ENCODE measurements at regions not wholly inside any gene's neighbourhood (a gene's known extent, or its start where the extent isn't known, plus 50 kb on each side); places are given as distances from the start of the nearest gene placed in this dataset.

DNA sequence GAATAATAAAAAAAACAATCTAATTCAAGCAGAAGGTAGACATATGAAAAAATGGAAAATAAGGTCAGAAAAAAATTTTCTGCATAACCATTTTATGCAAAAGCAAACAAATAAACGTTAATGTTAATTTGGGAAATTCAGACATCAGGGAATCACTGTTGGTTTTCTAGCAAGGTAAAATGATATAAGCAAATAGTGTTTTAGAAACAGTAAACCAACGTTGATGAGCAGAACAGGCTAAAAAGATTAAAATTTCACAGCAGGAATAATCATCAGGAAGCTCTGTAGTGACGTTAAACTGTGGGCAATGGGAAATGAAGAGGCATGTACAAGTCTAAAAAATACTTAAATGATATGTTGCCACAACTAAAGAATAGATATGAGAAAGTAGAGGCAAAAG lies 54.5 kb upstream of the HMGCLL1 start:
- intact Hi-C loops (cut with DNase I, micrococcal nuclease) = no loop called here

DNA sequence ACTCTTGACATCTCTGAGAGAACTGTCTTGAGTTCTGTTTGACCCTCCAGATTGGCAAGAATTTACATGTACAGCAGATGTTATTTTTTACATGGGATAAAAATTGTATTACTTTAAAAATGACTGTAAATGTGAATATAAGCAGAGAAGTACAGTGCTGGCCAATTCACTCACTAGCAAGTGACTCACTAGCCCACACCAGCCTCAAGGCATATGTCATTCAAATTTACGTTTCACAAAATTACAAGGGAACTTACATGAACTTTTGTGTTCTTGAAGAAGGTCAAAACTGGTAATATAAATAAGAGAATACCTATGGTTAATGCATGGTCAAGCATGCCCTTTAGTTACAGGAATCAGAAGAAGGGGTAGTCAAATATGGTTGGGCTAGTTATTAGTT lies 54.0 kb upstream of the HMGCLL1 start:
- Mint-ChIP-seq H3K27me3 (no peaks in the 10 kb centered on the region), H3K9me3 (ENCODE audit: low read depth) (no peaks in the 10 kb centered on the region), H3K4me1 (no peaks in the 10 kb centered on the region), H3K4me3 (no peak overlapping the region), H3K36me3 (ENCODE audit: low read depth) (no peaks in the 10 kb centered on the region), H3K27ac (no peak overlapping the region)
- ChIA-PET CTCF (no interaction called here), POLR2A (no interaction called here)
- DNase-seq = no peak
- intact Hi-C loops (cut with DNase I, micrococcal nuclease) = no loop called here
- ATAC-seq = no peak

More for the DNA sequence above, 54.5 kb upstream of the HMGCLL1 start:
- ATAC-seq (no peak), DNase-seq (no peak)
- Mint-ChIP-seq H3K4me1 (no peaks in the 10 kb centered on the region), H3K9me3 (ENCODE audit: low read depth) (no peaks in the 10 kb centered on the region), H3K4me3 (no peak overlapping the region), H3K36me3 (ENCODE audit: low read depth) (no peaks in the 10 kb centered on the region), H3K27me3 (no peaks in the 10 kb centered on the region), H3K27ac (no peak overlapping the region)
- POLR2A ChIA-PET = no interaction called here
- CTCF ChIA-PET = no interaction called here
